ENCODE measurements at regions not wholly inside any gene's neighbourhood (a gene's known extent, or its start where the extent isn't known, plus 50 kb on each side); places are given as distances from the start of the nearest gene placed in this dataset.

- POLR2A ChIA-PET = no interaction called here
These were observed 179.3 kb upstream of the MME start for GRCh38 chr3:154900816-154901215.

GRCh38 chr3:154898916-154899315 is 181.2 kb upstream of the MME start:
- H3K27me3 ChIP-seq (ENCODE audit: control insufficient read depth, insufficient read depth, low read length) = no peaks in the 10 kb centered on the region
- ChIA-PET POLR2A (no interaction called here), CTCF (no interaction called here)
- H3K36me3 ChIP-seq (ENCODE audit: control insufficient read depth, insufficient read depth, low read length) = no peaks in the 10 kb centered on the region
- DNase-seq (ENCODE audit: low read depth) = no peak
- no peak overlapping the region for H3K4me3 ChIP-seq (ENCODE audit: low read depth, low read length)
- no peak for TF ChIP-seq CTCF (IDR thresholded peaks at IDR 0.05; ENCODE audit: insufficient read depth, low read depth, low read length)

More at GRCh38 chr3:154900816-154901215, 179.3 kb upstream of the MME start:
- TF ChIP-seq CTCF (IDR thresholded peaks at IDR 0.05; ENCODE audit: insufficient read depth, low read depth, low read length) = no peak
- Histone ChIP-seq H3K27me3 (ENCODE audit: control insufficient read depth, insufficient read depth, low read length) (no peaks in the 10 kb centered on the region), H3K4me3 (ENCODE audit: low read depth, low read length) (no peak overlapping the region), H3K36me3 (ENCODE audit: control insufficient read depth, insufficient read depth, low read length) (no peaks in the 10 kb centered on the region)
- CTCF ChIA-PET = interaction anchor here (0.7 to 0.8 kb wide), 2 partner anchors 165 to 600 kb away, joined by 3 read pairs; no protein-coding TSS in a partner anchor
- DNase-seq (ENCODE audit: low read depth) = no peak

GRCh38 chr3:154898443-154898842 is 181.7 kb upstream of the MME start:
- Histone ChIP-seq H3K4me3 (ENCODE audit: low read depth, low read length) (no peak overlapping the region), H3K27me3 (ENCODE audit: control insufficient read depth, insufficient read depth, low read length) (no peaks in the 10 kb centered on the region), H3K36me3 (ENCODE audit: control insufficient read depth, insufficient read depth, low read length) (no peaks in the 10 kb centered on the region)
- TF ChIP-seq CTCF (IDR thresholded peaks at IDR 0.05; ENCODE audit: insufficient read depth, low read depth, low read length) = no peak
- no peak for DNase-seq (ENCODE audit: low read depth)
- CTCF ChIA-PET = no interaction called here
- POLR2A ChIA-PET = no interaction called here

- Histone ChIP-seq H3K36me3 (ENCODE audit: control insufficient read depth, insufficient read depth, low read length) (no peaks in the 10 kb centered on the region), H3K4me3 (ENCODE audit: low read depth, low read length) (no peak overlapping the region), H3K27me3 (ENCODE audit: control insufficient read depth, insufficient read depth, low read length) (no peaks in the 10 kb centered on the region)
- no peak for DNase-seq (ENCODE audit: low read depth)
- TF ChIP-seq CTCF (IDR thresholded peaks at IDR 0.05; ENCODE audit: insufficient read depth, low read depth, low read length) = no peak
- ChIA-PET POLR2A (no interaction called here), CTCF (no interaction called here)
These were observed 186.3 kb upstream of the MME start for GRCh38 chr3:154893813-154894212.

- no peak for TF ChIP-seq CTCF (IDR thresholded peaks at IDR 0.05; ENCODE audit: insufficient read depth, low read depth, low read length)
- ChIA-PET POLR2A (no interaction called here), CTCF (no interaction called here)
- H3K4me3 ChIP-seq (ENCODE audit: low read depth, low read length) = no peak overlapping the region
- H3K27me3 ChIP-seq (ENCODE audit: control insufficient read depth, insufficient read depth, low read length) = no peaks in the 10 kb centered on the region
- no peak for DNase-seq (ENCODE audit: low read depth)
- no peaks in the 10 kb centered on the region for H3K36me3 ChIP-seq (ENCODE audit: control insufficient read depth, insufficient read depth, low read length)
These were observed 190.9 kb upstream of the MME start for GRCh38 chr3:154889227-154889634.

Measured in BJ (cell line).